ENCODE measurements at regions not wholly inside any gene's neighbourhood (a gene's known extent, or its start where the extent isn't known, plus 50 kb on each side); places are given as distances from the start of the nearest gene placed in this dataset.

DNA sequence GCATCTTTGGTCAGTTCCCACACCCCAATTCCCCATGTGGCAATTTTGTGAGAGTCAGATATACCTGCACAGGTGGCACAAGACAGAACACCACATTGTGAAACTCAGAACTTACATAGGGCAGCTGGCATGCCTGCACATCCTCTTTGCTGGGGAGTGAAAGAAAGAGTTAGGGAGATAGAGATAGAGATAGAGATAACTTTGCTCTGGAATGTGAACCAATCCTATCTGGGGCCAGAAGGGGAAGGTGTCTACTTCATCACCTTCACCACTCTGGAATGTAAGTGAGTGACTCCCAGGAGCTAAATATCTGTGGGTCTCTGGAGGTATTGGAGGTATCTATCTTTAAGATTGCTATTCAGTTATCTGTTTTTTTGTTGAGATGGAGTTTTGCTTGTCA lies 289.2 kb downstream of the OGFRL1 start:
- Histone ChIP-seq H3K4me1 (ENCODE audit: control insufficient read depth in 1 of 2, insufficient read depth in 2 of 2, low read length in 2 of 2) (no peaks in the 10 kb centered on the region), H3K4me3 (ENCODE audit: low read depth in 1 of 2, low read length in 2 of 2) (no peak overlapping the region), H3K27me3 (ENCODE audit: low read depth, low read length) (no peaks in the 10 kb centered on the region), H3K36me3 (ENCODE audit: control insufficient read depth in 1 of 2, insufficient read depth in 2 of 2, low read length in 2 of 2) (no peaks in the 10 kb centered on the region), H3K27ac (ENCODE audit: low read length) (no peak overlapping the region), H3K9me3 (ENCODE audit: control insufficient read depth in 1 of 2, low read length in 2 of 2) (no peaks in the 10 kb centered on the region)

DNA sequence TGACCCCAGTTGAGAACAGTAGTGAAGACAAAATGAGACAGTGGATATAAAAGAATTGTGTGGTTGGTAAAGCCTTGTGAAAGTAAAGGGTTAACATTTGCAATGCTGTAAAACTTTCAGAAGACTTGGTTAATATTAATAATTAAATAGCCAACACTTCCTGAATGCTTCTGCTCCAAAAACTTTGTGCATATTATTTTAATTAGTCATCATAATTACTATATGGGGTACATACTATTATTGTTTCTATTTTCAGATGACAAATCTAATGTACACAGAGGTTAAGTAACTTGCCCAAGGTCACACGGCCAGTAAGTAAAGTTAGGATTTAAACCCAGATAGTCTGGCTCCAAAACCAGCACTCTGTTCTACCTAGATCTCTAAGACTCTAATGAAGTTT lies 291.3 kb downstream of the OGFRL1 start:
- no peak overlapping the region for H3K4me3 ChIP-seq (ENCODE audit: low read depth in 1 of 2, low read length in 2 of 2)
- no peaks in the 10 kb centered on the region for H3K27me3 ChIP-seq (ENCODE audit: low read depth, low read length)
- no peak overlapping the region for H3K27ac ChIP-seq (ENCODE audit: low read length)
- H3K36me3 ChIP-seq (ENCODE audit: control insufficient read depth in 1 of 2, insufficient read depth in 2 of 2, low read length in 2 of 2), result no peaks in the 10 kb centered on the region
- no peaks in the 10 kb centered on the region for H3K9me3 ChIP-seq (ENCODE audit: control insufficient read depth in 1 of 2, low read length in 2 of 2)
- H3K4me1 ChIP-seq (ENCODE audit: control insufficient read depth in 1 of 2, insufficient read depth in 2 of 2, low read length in 2 of 2), result no peaks in the 10 kb centered on the region

DNA sequence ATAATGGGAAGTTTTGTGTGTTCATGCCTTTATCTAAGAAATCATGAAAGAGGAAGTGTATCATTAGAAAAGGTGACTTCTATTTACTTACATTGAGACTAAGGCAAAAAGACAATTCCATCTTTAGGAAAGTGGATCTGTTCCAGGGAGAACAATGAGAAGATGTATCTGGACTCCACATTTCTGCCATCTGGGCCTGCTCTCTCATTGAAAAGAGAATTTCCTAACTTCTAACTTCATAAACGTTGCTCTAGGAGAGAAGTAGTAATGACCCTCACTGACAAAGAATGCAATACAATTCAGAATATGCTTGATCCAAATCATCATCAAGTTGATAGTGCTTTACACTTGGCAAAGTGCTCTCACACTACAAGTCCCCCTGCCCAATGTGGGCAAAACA lies 294.2 kb downstream of the OGFRL1 start:
- Histone ChIP-seq H3K27ac (ENCODE audit: low read length) (no peak overlapping the region), H3K36me3 (ENCODE audit: control insufficient read depth in 1 of 2, insufficient read depth in 2 of 2, low read length in 2 of 2) (no peaks in the 10 kb centered on the region), H3K9me3 (ENCODE audit: control insufficient read depth in 1 of 2, low read length in 2 of 2) (no peaks in the 10 kb centered on the region), H3K27me3 (ENCODE audit: low read depth, low read length) (no peaks in the 10 kb centered on the region), H3K4me1 (ENCODE audit: control insufficient read depth in 1 of 2, insufficient read depth in 2 of 2, low read length in 2 of 2) (no peaks in the 10 kb centered on the region), H3K4me3 (ENCODE audit: low read depth in 1 of 2, low read length in 2 of 2) (no peak overlapping the region)

DNA sequence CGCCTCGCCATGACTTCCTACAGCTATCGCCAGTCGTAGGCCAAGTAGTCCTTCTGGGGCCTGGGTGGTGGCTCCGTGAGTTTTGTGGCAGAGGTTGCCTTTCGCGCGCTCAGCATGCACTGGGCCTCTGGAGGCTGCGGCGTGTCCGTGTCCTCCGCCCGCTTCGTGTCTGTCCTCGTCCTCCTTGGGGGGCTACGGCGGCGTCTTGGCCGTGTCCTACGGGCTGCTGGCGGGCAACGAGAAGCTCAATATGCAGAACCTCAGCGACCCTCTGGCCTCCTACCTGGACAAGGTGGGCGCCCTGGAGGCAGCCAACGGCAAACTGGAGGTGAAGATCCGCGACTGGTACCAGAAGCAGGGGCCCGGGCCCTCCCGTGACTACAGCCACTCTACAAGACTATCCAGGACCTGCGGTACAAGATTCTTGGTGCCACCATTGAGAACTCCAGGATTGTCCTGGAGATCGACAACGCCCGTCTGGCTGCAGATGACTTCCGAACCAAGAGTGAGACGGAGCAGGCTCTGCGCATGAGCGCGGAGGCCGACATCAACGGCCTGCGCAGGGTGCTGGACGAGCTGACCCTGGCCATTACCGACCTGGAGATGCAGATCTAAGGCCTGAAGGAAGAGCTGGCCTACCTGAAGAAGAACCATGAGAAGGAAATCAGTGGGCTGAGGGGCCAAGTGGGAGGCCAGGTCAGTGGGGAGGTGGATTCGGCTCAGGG lies 296.3 kb downstream of the OGFRL1 start:
- Histone ChIP-seq H3K9me3 (ENCODE audit: control insufficient read depth in 1 of 2, low read length in 2 of 2) (no peaks in the 10 kb centered on the region), H3K36me3 (ENCODE audit: control insufficient read depth in 1 of 2, insufficient read depth in 2 of 2, low read length in 2 of 2) (no peaks in the 10 kb centered on the region), H3K4me1 (ENCODE audit: control insufficient read depth in 1 of 2, insufficient read depth in 2 of 2, low read length in 2 of 2) (no peaks in the 10 kb centered on the region), H3K4me3 (ENCODE audit: low read depth in 1 of 2, low read length in 2 of 2) (no peak overlapping the region), H3K27me3 (ENCODE audit: low read depth, low read length) (no peaks in the 10 kb centered on the region), H3K27ac (ENCODE audit: low read length) (no peak overlapping the region)

DNA sequence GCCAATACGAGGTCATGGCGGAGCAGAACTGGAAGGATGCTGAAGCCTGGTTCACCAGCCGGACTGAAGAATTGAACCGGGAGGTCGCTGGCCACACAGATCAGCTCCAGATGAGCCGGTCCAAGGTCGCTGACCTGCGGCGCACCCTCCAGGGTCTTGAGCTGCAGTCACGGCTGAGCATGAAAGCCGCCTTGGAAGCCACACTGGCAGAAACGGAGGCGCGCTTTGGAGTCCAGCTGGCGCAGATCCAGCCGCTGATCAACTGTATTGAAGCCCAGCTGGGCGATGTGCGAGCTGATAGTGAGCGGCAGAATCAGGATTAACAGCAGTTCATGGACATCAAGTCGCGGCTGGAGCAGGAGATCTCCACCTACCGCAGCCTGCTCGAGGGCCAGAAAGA lies 296.9 kb downstream of the OGFRL1 start:
- Histone ChIP-seq H3K27me3 (ENCODE audit: low read depth, low read length) (no peaks in the 10 kb centered on the region), H3K9me3 (ENCODE audit: control insufficient read depth in 1 of 2, low read length in 2 of 2) (no peaks in the 10 kb centered on the region), H3K4me1 (ENCODE audit: control insufficient read depth in 1 of 2, insufficient read depth in 2 of 2, low read length in 2 of 2) (no peaks in the 10 kb centered on the region), H3K4me3 (ENCODE audit: low read depth in 1 of 2, low read length in 2 of 2) (no peak overlapping the region), H3K27ac (ENCODE audit: low read length) (no peak overlapping the region), H3K36me3 (ENCODE audit: control insufficient read depth in 1 of 2, insufficient read depth in 2 of 2, low read length in 2 of 2) (no peaks in the 10 kb centered on the region)

DNA sequence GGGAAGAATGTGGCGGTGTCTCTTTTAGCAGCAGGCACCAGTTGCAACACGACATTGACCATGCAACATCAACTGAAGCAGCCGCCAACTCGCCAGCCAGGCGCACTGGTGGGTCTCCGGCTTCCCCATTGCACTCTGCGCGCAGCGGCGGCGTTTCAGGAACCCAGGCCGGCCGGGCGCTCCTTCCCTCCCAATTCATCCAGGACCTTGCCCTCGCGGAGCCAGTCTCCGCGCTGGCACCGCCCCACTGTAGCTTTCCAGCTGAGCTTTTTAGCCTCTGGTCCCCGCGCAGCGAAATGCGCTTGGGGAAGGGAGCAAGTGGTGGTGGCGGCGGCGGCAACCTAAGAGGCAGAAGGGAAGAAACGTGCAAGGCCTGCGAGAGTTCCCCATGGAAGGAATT lies 297.9 kb upstream of the RIMS1 start:
- no peak overlapping the region for H3K27ac ChIP-seq (ENCODE audit: low read length)
- H3K9me3 ChIP-seq (ENCODE audit: control insufficient read depth in 1 of 2, low read length in 2 of 2), result no peaks in the 10 kb centered on the region
- no peak overlapping the region for H3K4me3 ChIP-seq (ENCODE audit: low read depth in 1 of 2, low read length in 2 of 2)

DNA sequence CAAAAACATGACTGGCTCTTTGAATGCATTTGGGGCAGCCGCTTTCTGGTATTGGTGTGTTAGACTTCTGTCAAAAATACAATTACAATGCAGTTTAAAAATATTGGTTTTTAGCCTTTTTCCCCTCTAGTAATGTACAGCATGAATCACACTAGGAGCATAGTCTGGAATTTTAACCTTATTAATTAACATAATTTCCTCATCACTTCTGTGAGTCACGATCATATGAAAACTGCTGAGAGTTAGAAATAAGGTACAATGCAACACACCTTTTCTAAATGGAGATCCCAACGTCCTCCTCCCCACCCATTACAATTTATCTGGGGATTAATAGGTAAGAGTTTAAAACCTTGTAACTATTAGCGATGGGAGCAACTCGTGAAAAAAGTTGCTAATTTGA lies 297.1 kb upstream of the RIMS1 start:
- no peaks in the 10 kb centered on the region for H3K36me3 ChIP-seq (ENCODE audit: control insufficient read depth in 1 of 2, insufficient read depth in 2 of 2, low read length in 2 of 2)
- H3K4me1 ChIP-seq (ENCODE audit: control insufficient read depth in 1 of 2, insufficient read depth in 2 of 2, low read length in 2 of 2), result no peaks in the 10 kb centered on the region
- H3K4me3 ChIP-seq (ENCODE audit: low read depth in 1 of 2, low read length in 2 of 2), result no peak overlapping the region
- H3K9me3 ChIP-seq (ENCODE audit: control insufficient read depth in 1 of 2, low read length in 2 of 2), result no peaks in the 10 kb centered on the region
- no peaks in the 10 kb centered on the region for H3K27me3 ChIP-seq (ENCODE audit: low read depth, low read length)
- no peak overlapping the region for H3K27ac ChIP-seq (ENCODE audit: low read length)

More for the DNA sequence above, 297.9 kb upstream of the RIMS1 start:
- no peaks in the 10 kb centered on the region for H3K4me1 ChIP-seq (ENCODE audit: control insufficient read depth in 1 of 2, insufficient read depth in 2 of 2, low read length in 2 of 2)
- no peaks in the 10 kb centered on the region for H3K27me3 ChIP-seq (ENCODE audit: low read depth, low read length)
- no peaks in the 10 kb centered on the region for H3K36me3 ChIP-seq (ENCODE audit: control insufficient read depth in 1 of 2, insufficient read depth in 2 of 2, low read length in 2 of 2)

DNA sequence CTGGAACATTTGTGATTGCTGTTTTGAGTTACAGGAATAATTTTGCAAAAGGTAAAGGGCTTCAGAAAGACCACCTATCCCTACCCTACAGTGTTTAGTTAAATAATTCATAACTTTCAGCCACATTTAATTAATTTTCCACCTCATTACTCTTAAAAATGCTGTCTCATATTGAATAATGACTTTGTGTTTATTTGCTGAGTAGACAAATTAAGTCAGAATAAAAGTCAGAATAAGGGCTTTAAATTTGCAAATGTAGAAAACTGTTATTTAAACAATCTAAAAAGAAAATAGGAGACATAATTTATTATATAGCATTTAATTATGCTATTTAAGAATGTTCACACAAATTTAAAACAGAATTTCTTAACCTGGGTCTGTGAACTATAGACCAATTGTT lies 293.7 kb upstream of the RIMS1 start:
- no peaks in the 10 kb centered on the region for H3K27me3 ChIP-seq (ENCODE audit: low read depth, low read length)
- H3K4me1 ChIP-seq (ENCODE audit: control insufficient read depth in 1 of 2, insufficient read depth in 2 of 2, low read length in 2 of 2), result no peaks in the 10 kb centered on the region
- no peak overlapping the region for H3K27ac ChIP-seq (ENCODE audit: low read length)
- no peaks in the 10 kb centered on the region for H3K9me3 ChIP-seq (ENCODE audit: control insufficient read depth in 1 of 2, low read length in 2 of 2)
- H3K36me3 ChIP-seq (ENCODE audit: control insufficient read depth in 1 of 2, insufficient read depth in 2 of 2, low read length in 2 of 2), result no peaks in the 10 kb centered on the region
- H3K4me3 ChIP-seq (ENCODE audit: low read depth in 1 of 2, low read length in 2 of 2), result no peak overlapping the region

DNA sequence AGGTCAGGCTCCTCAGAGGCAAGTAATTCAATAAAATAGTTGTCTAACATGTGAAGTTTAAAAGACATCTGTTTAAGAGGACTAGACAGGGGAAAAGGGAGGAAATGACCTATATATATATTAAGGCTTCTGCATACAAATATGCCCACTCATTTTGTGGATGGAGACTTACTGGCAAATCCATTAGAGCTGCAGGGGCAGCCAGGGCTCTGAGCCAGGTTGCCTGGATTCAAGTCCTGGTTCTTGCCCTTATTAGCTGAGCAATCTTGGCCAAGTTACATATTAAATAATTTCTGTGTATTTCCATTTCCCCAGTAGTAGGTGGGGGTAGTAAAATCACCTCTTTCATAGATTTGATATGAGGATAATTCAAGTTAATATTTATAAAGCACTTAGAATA lies 287.0 kb upstream of the RIMS1 start:
- Histone ChIP-seq H3K4me1 (ENCODE audit: control insufficient read depth in 1 of 2, insufficient read depth in 2 of 2, low read length in 2 of 2) (no peaks in the 10 kb centered on the region), H3K4me3 (ENCODE audit: low read depth in 1 of 2, low read length in 2 of 2) (no peak overlapping the region), H3K27me3 (ENCODE audit: low read depth, low read length) (no peaks in the 10 kb centered on the region), H3K9me3 (ENCODE audit: control insufficient read depth in 1 of 2, low read length in 2 of 2) (no peaks in the 10 kb centered on the region), H3K36me3 (ENCODE audit: control insufficient read depth in 1 of 2, insufficient read depth in 2 of 2, low read length in 2 of 2) (no peaks in the 10 kb centered on the region), H3K27ac (ENCODE audit: low read length) (no peak overlapping the region)

DNA sequence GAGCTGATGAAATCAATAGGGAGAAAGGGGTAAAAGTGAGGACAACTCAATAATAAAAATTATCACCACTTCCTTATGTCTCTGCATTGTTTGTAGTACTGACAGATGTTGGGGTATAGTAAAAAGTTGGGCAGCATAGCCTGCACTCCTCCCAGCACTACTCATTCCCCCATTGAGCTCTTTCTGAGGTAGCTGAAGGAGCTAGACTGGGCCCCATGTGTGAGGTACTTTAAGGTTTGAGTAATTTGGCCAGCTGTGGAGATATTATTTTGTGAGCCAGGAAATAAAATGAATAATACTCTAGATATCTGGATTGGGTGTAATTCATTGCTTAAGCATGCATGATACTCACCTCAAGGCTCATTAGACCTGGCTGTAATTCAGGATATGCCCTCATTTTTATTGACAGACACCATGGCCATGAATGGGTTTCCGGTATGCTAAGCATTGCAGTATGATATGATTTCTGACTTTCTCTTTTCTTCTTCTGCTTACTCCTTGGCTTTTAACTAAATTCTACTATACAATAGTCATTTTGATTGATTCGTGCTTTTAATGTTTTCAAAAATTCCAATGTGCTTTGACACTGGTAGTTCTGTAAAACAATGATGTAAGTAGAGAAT lies 283.9 kb upstream of the RIMS1 start:
- Histone ChIP-seq H3K27me3 (ENCODE audit: low read depth, low read length) (no peaks in the 10 kb centered on the region), H3K9me3 (ENCODE audit: control insufficient read depth in 1 of 2, low read length in 2 of 2) (no peaks in the 10 kb centered on the region), H3K27ac (ENCODE audit: low read length) (no peak overlapping the region), H3K4me1 (ENCODE audit: control insufficient read depth in 1 of 2, insufficient read depth in 2 of 2, low read length in 2 of 2) (no peaks in the 10 kb centered on the region), H3K4me3 (ENCODE audit: low read depth in 1 of 2, low read length in 2 of 2) (no peak overlapping the region), H3K36me3 (ENCODE audit: control insufficient read depth in 1 of 2, insufficient read depth in 2 of 2, low read length in 2 of 2) (no peaks in the 10 kb centered on the region)

DNA sequence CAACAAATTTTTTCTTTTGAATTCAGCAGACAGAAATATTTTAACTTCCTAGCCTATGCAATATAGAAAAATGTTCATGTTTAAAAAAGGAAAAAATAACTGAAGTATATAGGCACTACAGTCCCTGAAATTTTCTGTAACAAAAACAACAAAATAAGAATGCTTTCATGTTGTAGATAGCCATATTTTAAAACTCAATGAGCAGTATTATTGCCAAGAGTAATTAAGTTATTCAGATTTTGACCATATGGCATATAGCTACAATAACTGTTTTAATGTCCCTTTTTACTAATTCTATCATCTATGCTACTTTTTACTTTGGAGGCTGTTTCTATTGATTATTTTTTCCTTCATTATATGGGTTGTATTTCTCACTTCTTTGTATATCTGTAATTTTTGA lies 283.3 kb upstream of the RIMS1 start:
- H3K36me3 ChIP-seq (ENCODE audit: control insufficient read depth in 1 of 2, insufficient read depth in 2 of 2, low read length in 2 of 2), result no peaks in the 10 kb centered on the region
- H3K27ac ChIP-seq (ENCODE audit: low read length), result no peak overlapping the region
- no peaks in the 10 kb centered on the region for H3K4me1 ChIP-seq (ENCODE audit: control insufficient read depth in 1 of 2, insufficient read depth in 2 of 2, low read length in 2 of 2)
- no peaks in the 10 kb centered on the region for H3K27me3 ChIP-seq (ENCODE audit: low read depth, low read length)
- H3K9me3 ChIP-seq (ENCODE audit: control insufficient read depth in 1 of 2, low read length in 2 of 2), result no peaks in the 10 kb centered on the region
- H3K4me3 ChIP-seq (ENCODE audit: low read depth in 1 of 2, low read length in 2 of 2), result no peak overlapping the region

DNA sequence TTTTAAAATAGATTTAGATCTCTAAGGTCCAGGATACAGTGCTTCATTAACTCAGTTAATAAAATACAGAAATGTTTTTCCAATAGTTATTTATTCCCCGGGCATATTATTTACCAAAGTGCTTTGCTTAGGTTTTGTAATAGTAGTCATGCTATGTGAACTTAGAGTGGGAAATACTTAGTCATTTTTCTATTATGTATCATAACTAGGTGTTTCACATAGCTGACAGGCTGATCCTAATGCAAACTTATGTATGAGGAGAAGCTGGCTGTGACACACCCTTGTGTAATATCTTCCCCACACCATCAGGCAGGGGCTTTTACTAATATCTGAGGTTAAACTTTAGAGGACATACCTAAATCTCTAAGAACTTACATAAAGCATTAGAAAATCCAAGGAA lies 277.7 kb upstream of the RIMS1 start:
- Histone ChIP-seq H3K4me3 (ENCODE audit: low read depth in 1 of 2, low read length in 2 of 2) (no peak overlapping the region), H3K9me3 (ENCODE audit: control insufficient read depth in 1 of 2, low read length in 2 of 2) (no peaks in the 10 kb centered on the region), H3K27me3 (ENCODE audit: low read depth, low read length) (no peaks in the 10 kb centered on the region), H3K36me3 (ENCODE audit: control insufficient read depth in 1 of 2, insufficient read depth in 2 of 2, low read length in 2 of 2) (no peaks in the 10 kb centered on the region), H3K27ac (ENCODE audit: low read length) (no peak overlapping the region), H3K4me1 (ENCODE audit: control insufficient read depth in 1 of 2, insufficient read depth in 2 of 2, low read length in 2 of 2) (no peaks in the 10 kb centered on the region)

Data from muscle layer of duodenum (tissue), 2 donors.